ENCODE measurements at regions not wholly inside any gene's neighbourhood (a gene's known extent, or its start where the extent isn't known, plus 50 kb on each side); places are given as distances from the start of the nearest gene placed in this dataset.

DNA sequence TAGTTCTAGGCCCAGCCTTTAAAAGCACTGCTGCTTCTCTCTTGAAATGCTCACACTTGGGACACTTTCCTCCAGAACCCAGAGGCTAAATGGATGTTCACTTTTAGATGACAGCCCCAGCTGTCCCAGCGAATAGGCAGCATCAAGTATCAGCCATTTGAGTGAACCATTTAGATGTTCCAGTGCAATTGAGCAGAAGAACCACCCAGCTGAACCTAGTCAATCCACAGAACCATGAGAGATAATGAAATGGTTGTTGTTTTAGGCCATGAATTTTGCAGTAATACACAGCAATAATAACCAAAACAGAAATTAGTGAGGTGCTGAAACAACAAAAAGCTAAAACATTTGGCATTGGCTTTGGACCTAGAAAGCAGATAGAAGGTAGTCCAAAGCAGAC lies 273.9 kb downstream of the ETV1 start:
- Histone ChIP-seq H3K79me1 (ENCODE audit: low read length) (no peaks in the 10 kb centered on the region), H4K8ac (ENCODE audit: low read depth, low read length) (no peak overlapping the region), H3K4me3 (ENCODE audit: low read length) (no peak overlapping the region), H3K4me1 (ENCODE audit: control insufficient read depth, low read depth, low read length) (no peaks in the 10 kb centered on the region), H3K4ac (ENCODE audit: low read depth, low read length) (no peak overlapping the region), H3K27me3 (ENCODE audit: insufficient read depth, low read length, poor library complexity) (no peaks in the 10 kb centered on the region), H2BK15ac (replicated peaks; ENCODE audit: low read depth) (no peak overlapping the region), H3K9ac (ENCODE audit: low read length) (no peak overlapping the region), H3K18ac (ENCODE audit: low read length) (no peak overlapping the region), H3K79me2 (ENCODE audit: control insufficient read depth, insufficient read depth, low read length) (no peaks in the 10 kb centered on the region), H3K23ac (ENCODE audit: low read length) (no peak overlapping the region), H3K36me3 (ENCODE audit: control insufficient read depth, insufficient read depth, low read length) (no peaks in the 10 kb centered on the region), H2BK120ac (ENCODE audit: low read depth, low read length) (no peak overlapping the region), H3K4me2 (ENCODE audit: low read length) (no peak overlapping the region), H2AK5ac (ENCODE audit: low read length) (no peak overlapping the region), H3K27ac (ENCODE audit: low read depth, low read length) (no peak overlapping the region), H2BK5ac (ENCODE audit: low read length) (no peak overlapping the region), H3K56ac (ENCODE audit: low read length) (no peak overlapping the region), H4K5ac (ENCODE audit: low read length) (no peak overlapping the region)
- no CpG with 5 or more reads among the region's 1 CpG for WGBS (ENCODE audit: extremely low coverage, insufficient coverage, low lambda C conversion rate)
- DNase-seq = no peak

DNA sequence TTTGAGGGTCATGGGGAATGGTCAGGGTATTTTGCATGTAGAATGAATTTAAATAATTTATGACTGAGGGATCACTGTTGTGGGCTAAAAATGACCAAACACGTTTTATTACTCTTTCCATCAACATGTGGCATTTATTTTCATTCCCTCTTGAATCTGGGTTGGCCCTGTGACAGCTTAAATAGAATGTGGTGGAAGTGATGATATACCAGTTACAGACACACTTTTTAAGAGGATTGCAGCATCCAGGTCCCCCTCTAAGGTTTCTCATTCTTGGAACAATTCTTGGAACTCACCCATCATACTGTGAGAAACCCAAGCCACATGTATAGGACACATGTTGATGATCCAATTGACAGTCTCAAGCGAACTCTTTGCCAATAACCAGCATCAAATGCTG lies 272.4 kb downstream of the ETV1 start:
- no peak for DNase-seq
- H3K23ac ChIP-seq (ENCODE audit: low read length) = no peak overlapping the region
- no peaks in the 10 kb centered on the region for H3K79me2 ChIP-seq (ENCODE audit: control insufficient read depth, insufficient read depth, low read length)
- WGBS (ENCODE audit: extremely low coverage, insufficient coverage, low lambda C conversion rate) = no CpG with 5 or more reads among the region's 2 CpGs
- H3K56ac ChIP-seq (ENCODE audit: low read length) = no peak overlapping the region
- no peaks in the 10 kb centered on the region for H3K4me1 ChIP-seq (ENCODE audit: control insufficient read depth, low read depth, low read length)
- H2BK15ac ChIP-seq (replicated peaks; ENCODE audit: low read depth) = no peak overlapping the region
- no peak overlapping the region for H3K27ac ChIP-seq (ENCODE audit: low read depth, low read length)
- no peak overlapping the region for H3K4ac ChIP-seq (ENCODE audit: low read depth, low read length)
- H2AK5ac ChIP-seq (ENCODE audit: low read length) = no peak overlapping the region
- H4K5ac ChIP-seq (ENCODE audit: low read length) = no peak overlapping the region
- no peak overlapping the region for H2BK120ac ChIP-seq (ENCODE audit: low read depth, low read length)
- no peak overlapping the region for H3K18ac ChIP-seq (ENCODE audit: low read length)
- no peaks in the 10 kb centered on the region for H3K27me3 ChIP-seq (ENCODE audit: insufficient read depth, low read length, poor library complexity)
- no peak overlapping the region for H2BK5ac ChIP-seq (ENCODE audit: low read length)
- H4K8ac ChIP-seq (ENCODE audit: low read depth, low read length) = no peak overlapping the region
- H3K4me2 ChIP-seq (ENCODE audit: low read length) = no peak overlapping the region
- no peak overlapping the region for H3K4me3 ChIP-seq (ENCODE audit: low read length)
- no peaks in the 10 kb centered on the region for H3K36me3 ChIP-seq (ENCODE audit: control insufficient read depth, insufficient read depth, low read length)
- no peak overlapping the region for H3K9ac ChIP-seq (ENCODE audit: low read length)
- H3K79me1 ChIP-seq (ENCODE audit: low read length) = no peaks in the 10 kb centered on the region

DNA sequence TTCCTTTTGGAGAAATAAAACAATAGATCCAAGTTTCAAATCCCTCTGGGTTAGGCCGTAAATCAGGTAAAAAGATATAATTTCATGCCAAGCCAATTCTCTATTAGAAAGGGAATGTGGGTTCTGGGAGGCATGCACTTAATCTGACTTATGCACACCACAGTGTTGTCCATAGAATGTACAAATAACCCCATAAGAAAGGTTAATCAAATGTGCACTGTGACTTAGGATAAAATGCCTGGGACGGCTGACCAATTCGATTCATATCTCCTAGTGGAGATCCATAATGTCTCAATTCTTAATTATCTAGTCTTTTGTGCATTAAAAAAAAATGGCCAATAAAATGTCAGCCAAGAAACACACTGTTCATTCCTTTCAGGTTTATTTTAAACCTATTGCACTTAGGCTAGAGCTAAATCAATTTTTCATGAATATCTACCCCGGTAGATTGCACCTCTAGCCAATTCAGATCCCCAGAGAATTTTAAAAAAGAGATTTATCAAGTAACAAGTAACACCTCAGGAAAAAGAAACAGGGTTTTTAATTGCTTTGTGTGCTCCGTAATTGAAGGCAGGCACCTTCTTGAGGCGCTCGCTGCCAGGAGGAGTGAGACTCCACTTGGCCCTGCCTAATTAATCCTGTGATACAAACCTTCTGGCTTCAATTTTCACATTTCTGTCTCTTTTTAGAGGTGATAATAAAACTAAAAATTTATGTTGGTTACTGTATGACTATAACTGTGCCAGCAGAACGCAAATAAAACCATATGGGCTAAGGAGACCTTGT lies 265.1 kb downstream of the ETV1 start:
- no peak overlapping the region for H2BK5ac ChIP-seq (ENCODE audit: low read length)
- H2BK15ac ChIP-seq (replicated peaks; ENCODE audit: low read depth) = no peak overlapping the region
- no peaks in the 10 kb centered on the region for H3K36me3 ChIP-seq (ENCODE audit: control insufficient read depth, insufficient read depth, low read length)
- H3K79me2 ChIP-seq (ENCODE audit: control insufficient read depth, insufficient read depth, low read length) = no peaks in the 10 kb centered on the region
- H4K5ac ChIP-seq (ENCODE audit: low read length) = no peak overlapping the region
- no peaks in the 10 kb centered on the region for H3K4me1 ChIP-seq (ENCODE audit: control insufficient read depth, low read depth, low read length)
- no peak overlapping the region for H4K8ac ChIP-seq (ENCODE audit: low read depth, low read length)
- H3K27me3 ChIP-seq (ENCODE audit: insufficient read depth, low read length, poor library complexity) = no peaks in the 10 kb centered on the region
- no peak overlapping the region for H3K4ac ChIP-seq (ENCODE audit: low read depth, low read length)
- no peak overlapping the region for H3K56ac ChIP-seq (ENCODE audit: low read length)
- H3K23ac ChIP-seq (ENCODE audit: low read length) = no peak overlapping the region
- no peak overlapping the region for H2BK120ac ChIP-seq (ENCODE audit: low read depth, low read length)
- H2AK5ac ChIP-seq (ENCODE audit: low read length) = no peak overlapping the region
- H3K27ac ChIP-seq (ENCODE audit: low read depth, low read length) = no peak overlapping the region
- no peak overlapping the region for H3K4me3 ChIP-seq (ENCODE audit: low read length)
- no peak overlapping the region for H3K4me2 ChIP-seq (ENCODE audit: low read length)
- no peak overlapping the region for H3K18ac ChIP-seq (ENCODE audit: low read length)
- H3K79me1 ChIP-seq (ENCODE audit: low read length) = no peaks in the 10 kb centered on the region
- no peak for DNase-seq
- H3K9ac ChIP-seq (ENCODE audit: low read length) = no peak overlapping the region
- no CpG with 5 or more reads among the region's 8 CpGs for WGBS (ENCODE audit: extremely low coverage, insufficient coverage, low lambda C conversion rate)

DNA sequence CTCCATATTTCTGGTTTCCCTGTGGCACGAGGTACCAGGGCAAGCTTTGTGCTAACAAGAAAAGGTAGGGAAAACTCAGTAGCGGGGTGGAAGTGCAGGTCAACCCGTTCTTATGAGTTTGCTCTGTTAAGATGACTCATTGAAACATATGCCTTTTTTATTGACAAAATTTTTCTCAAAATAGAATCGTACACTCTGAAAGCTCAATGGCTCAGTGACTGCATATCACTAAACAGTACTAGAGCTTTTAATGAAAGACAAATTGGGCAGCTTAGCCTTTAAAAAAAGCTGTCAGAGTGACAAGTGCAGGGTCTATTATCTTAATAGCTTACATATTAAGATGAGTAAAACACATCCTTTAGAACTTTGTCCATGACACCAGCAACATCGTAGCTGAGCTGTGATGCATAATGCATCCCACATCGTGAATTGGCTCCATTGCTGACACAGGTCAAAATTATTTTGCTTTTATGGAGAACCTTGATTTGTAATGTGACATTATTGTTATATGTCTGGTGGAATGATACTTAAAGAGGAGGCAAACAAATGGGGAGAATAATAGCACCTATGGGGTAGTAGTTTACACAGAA lies 264.4 kb downstream of the ETV1 start:
- no peak for DNase-seq
- no peaks in the 10 kb centered on the region for H3K27me3 ChIP-seq (ENCODE audit: insufficient read depth, low read length, poor library complexity)
- H3K4me3 ChIP-seq (ENCODE audit: low read length) = no peak overlapping the region
- H3K4me2 ChIP-seq (ENCODE audit: low read length) = no peak overlapping the region
- no peaks in the 10 kb centered on the region for H3K4me1 ChIP-seq (ENCODE audit: control insufficient read depth, low read depth, low read length)
- H4K5ac ChIP-seq (ENCODE audit: low read length) = no peak overlapping the region
- H3K27ac ChIP-seq (ENCODE audit: low read depth, low read length) = no peak overlapping the region
- H3K18ac ChIP-seq (ENCODE audit: low read length) = no peak overlapping the region
- H3K4ac ChIP-seq (ENCODE audit: low read depth, low read length) = no peak overlapping the region
- no peak overlapping the region for H2AK5ac ChIP-seq (ENCODE audit: low read length)
- H3K36me3 ChIP-seq (ENCODE audit: control insufficient read depth, insufficient read depth, low read length) = no peaks in the 10 kb centered on the region
- H3K79me2 ChIP-seq (ENCODE audit: control insufficient read depth, insufficient read depth, low read length) = no peaks in the 10 kb centered on the region
- H2BK15ac ChIP-seq (replicated peaks; ENCODE audit: low read depth) = no peak overlapping the region
- H2BK120ac ChIP-seq (ENCODE audit: low read depth, low read length) = no peak overlapping the region
- no peak overlapping the region for H3K23ac ChIP-seq (ENCODE audit: low read length)
- H2BK5ac ChIP-seq (ENCODE audit: low read length) = no peak overlapping the region
- no CpG with 5 or more reads among the region's 6 CpGs for WGBS (ENCODE audit: extremely low coverage, insufficient coverage, low lambda C conversion rate)
- H3K9ac ChIP-seq (ENCODE audit: low read length) = no peak overlapping the region
- H4K8ac ChIP-seq (ENCODE audit: low read depth, low read length) = no peak overlapping the region
- H3K79me1 ChIP-seq (ENCODE audit: low read length) = no peaks in the 10 kb centered on the region
- H3K56ac ChIP-seq (ENCODE audit: low read length) = no peak overlapping the region

DNA sequence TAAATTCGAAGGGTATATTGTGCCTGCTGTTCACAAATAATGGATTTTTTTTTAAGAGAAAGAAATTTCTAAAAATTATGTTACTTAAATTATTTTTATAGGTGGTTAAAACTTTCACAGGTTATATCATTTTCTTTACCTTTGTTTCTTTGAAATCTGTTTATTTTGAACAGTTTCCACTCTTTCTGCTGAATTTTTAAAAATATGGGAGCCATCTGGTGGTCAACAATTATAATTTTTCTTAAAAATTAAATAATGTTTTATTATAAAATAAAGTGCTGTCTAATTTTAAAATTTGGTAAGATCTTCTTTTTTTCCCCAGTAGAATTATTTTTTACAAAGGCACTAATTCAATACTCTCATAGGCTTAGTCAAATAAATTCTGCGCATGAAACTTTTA lies 263.9 kb downstream of the ETV1 start:
- H2BK15ac ChIP-seq (replicated peaks; ENCODE audit: low read depth) = no peak overlapping the region
- H3K18ac ChIP-seq (ENCODE audit: low read length) = no peak overlapping the region
- H2BK120ac ChIP-seq (ENCODE audit: low read depth, low read length) = no peak overlapping the region
- no peak overlapping the region for H3K27ac ChIP-seq (ENCODE audit: low read depth, low read length)
- no peaks in the 10 kb centered on the region for H3K4me1 ChIP-seq (ENCODE audit: control insufficient read depth, low read depth, low read length)
- no peak overlapping the region for H3K9ac ChIP-seq (ENCODE audit: low read length)
- no peaks in the 10 kb centered on the region for H3K27me3 ChIP-seq (ENCODE audit: insufficient read depth, low read length, poor library complexity)
- no peak overlapping the region for H4K5ac ChIP-seq (ENCODE audit: low read length)
- H2AK5ac ChIP-seq (ENCODE audit: low read length) = no peak overlapping the region
- H3K36me3 ChIP-seq (ENCODE audit: control insufficient read depth, insufficient read depth, low read length) = no peaks in the 10 kb centered on the region
- DNase-seq = no peak
- no peak overlapping the region for H3K4ac ChIP-seq (ENCODE audit: low read depth, low read length)
- H3K56ac ChIP-seq (ENCODE audit: low read length) = no peak overlapping the region
- no CpG with 5 or more reads among the region's 2 CpGs for WGBS (ENCODE audit: extremely low coverage, insufficient coverage, low lambda C conversion rate)
- no peaks in the 10 kb centered on the region for H3K79me2 ChIP-seq (ENCODE audit: control insufficient read depth, insufficient read depth, low read length)
- H2BK5ac ChIP-seq (ENCODE audit: low read length) = no peak overlapping the region
- no peak overlapping the region for H3K4me3 ChIP-seq (ENCODE audit: low read length)
- no peak overlapping the region for H4K8ac ChIP-seq (ENCODE audit: low read depth, low read length)
- no peak overlapping the region for H3K23ac ChIP-seq (ENCODE audit: low read length)
- H3K4me2 ChIP-seq (ENCODE audit: low read length) = no peak overlapping the region
- no peaks in the 10 kb centered on the region for H3K79me1 ChIP-seq (ENCODE audit: low read length)

DNA sequence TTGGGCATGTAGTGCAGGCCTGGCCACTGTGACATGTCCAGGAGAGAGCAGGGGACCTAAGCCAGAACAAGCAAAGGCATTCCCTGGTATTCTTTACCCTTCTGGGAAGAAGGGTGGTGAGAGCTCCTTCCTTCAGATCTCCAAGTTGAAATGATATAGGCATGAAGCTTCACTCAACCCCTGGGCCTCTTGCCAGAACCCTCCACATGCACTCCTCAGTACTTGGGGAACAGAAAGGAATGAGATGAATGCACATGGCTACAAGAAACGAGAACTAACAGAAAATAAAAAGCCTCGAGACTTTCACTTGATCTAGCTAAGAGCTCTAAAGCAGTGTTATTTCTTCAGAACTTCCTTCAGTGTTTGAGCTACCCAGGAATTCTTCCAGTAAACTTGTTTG lies 262.2 kb downstream of the ETV1 start:
- no peak overlapping the region for H2BK120ac ChIP-seq (ENCODE audit: low read depth, low read length)
- no peaks in the 10 kb centered on the region for H3K36me3 ChIP-seq (ENCODE audit: control insufficient read depth, insufficient read depth, low read length)
- no peaks in the 10 kb centered on the region for H3K27me3 ChIP-seq (ENCODE audit: insufficient read depth, low read length, poor library complexity)
- no peaks in the 10 kb centered on the region for H3K4me1 ChIP-seq (ENCODE audit: control insufficient read depth, low read depth, low read length)
- H3K4me3 ChIP-seq (ENCODE audit: low read length) = no peak overlapping the region
- H3K18ac ChIP-seq (ENCODE audit: low read length) = no peak overlapping the region
- DNase-seq = no peak
- H3K79me2 ChIP-seq (ENCODE audit: control insufficient read depth, insufficient read depth, low read length) = no peaks in the 10 kb centered on the region
- H3K4ac ChIP-seq (ENCODE audit: low read depth, low read length) = no peak overlapping the region
- H2BK5ac ChIP-seq (ENCODE audit: low read length) = no peak overlapping the region
- H4K8ac ChIP-seq (ENCODE audit: low read depth, low read length) = no peak overlapping the region
- no peak overlapping the region for H3K23ac ChIP-seq (ENCODE audit: low read length)
- H3K4me2 ChIP-seq (ENCODE audit: low read length) = no peak overlapping the region
- no peak overlapping the region for H2AK5ac ChIP-seq (ENCODE audit: low read length)
- no peak overlapping the region for H3K56ac ChIP-seq (ENCODE audit: low read length)
- H3K27ac ChIP-seq (ENCODE audit: low read depth, low read length) = no peak overlapping the region
- H3K9ac ChIP-seq (ENCODE audit: low read length) = no peak overlapping the region
- WGBS (ENCODE audit: extremely low coverage, insufficient coverage, low lambda C conversion rate) = no CpG with 5 or more reads among the region's 2 CpGs
- no peak overlapping the region for H4K5ac ChIP-seq (ENCODE audit: low read length)
- H2BK15ac ChIP-seq (replicated peaks; ENCODE audit: low read depth) = no peak overlapping the region
- H3K79me1 ChIP-seq (ENCODE audit: low read length) = no peaks in the 10 kb centered on the region

Measured in mesendoderm (in vitro differentiated cells).